ENCODE measurements at regions not wholly inside any gene's neighbourhood (a gene's known extent, or its start where the extent isn't known, plus 50 kb on each side); places are given as distances from the start of the nearest gene placed in this dataset.

GRCh38 chr11:128299132-128299726 lies 288.1 kb downstream of the ETS1 start:
- H3K4me3 Mint-ChIP-seq, result peak overlapping the region; percentile 44
- Histone ChIP-seq H3K4me3 (ENCODE audit: control extremely low read depth in 1 of 5, extremely low read depth in 1 of 5, insufficient read depth in 1 of 5, low read depth in 2 of 5, low read length in 4 of 5) (no peak overlapping the region), H3K9me3 (ENCODE audit: control extremely low read depth in 1 of 3, control insufficient read depth in 2 of 3, insufficient read depth in 1 of 3, low read length in 2 of 3) (no peaks in the 10 kb centered on the region), H3K36me3 (replicated peaks in 1 of 2; ENCODE audit: control extremely low read depth in 1 of 2, control insufficient read depth in 1 of 2, extremely low read depth in 1 of 2, insufficient read depth in 2 of 2, low read length in 1 of 2) (no peaks in the 10 kb centered on the region), H3K27me3 (replicated peaks in 1 of 4; ENCODE audit: control extremely low read depth in 1 of 4, control insufficient read depth in 3 of 4, insufficient read depth in 4 of 4, low read length in 3 of 4) (no peaks in the 10 kb centered on the region), H4K20me1 (ENCODE audit: control insufficient read depth, insufficient read depth, low read length, poor library complexity, severe bottlenecking) (no peaks in the 10 kb centered on the region), H3K4me1 (ENCODE audit: control insufficient read depth in 2 of 2, insufficient read depth in 2 of 2, low read length in 2 of 2) (peaks cover 85% of the 10 kb centered on the region in 2 donors), H3K9ac (ENCODE audit: low read length) (no peak overlapping the region), H2AFZ (ENCODE audit: insufficient read depth, low read depth, low read length, poor library complexity, severe bottlenecking) (peak overlapping the region; percentile 17), H3K27ac (ENCODE audit: low read length in 2 of 2) (peak overlapping the region; percentile 14 to 17), H3K4me2 (replicated peaks; ENCODE audit: low read depth, low read length, poor library complexity, severe bottlenecking) (peak overlapping the region; percentile 19), H3K79me2 (ENCODE audit: control insufficient read depth, insufficient read depth, low read length) (peaks cover 11% of the 10 kb centered on the region)
- no peaks in the 10 kb centered on the region for H3K27me3 Mint-ChIP-seq
- no peaks in the 10 kb centered on the region for H3K9me3 Mint-ChIP-seq (ENCODE audit: insufficient read depth)
- ATAC-seq (ENCODE audit: low read depth) (no peak), DNase-seq (no peak)
- ChIA-PET CTCF (interaction anchor here (1.3 to 5.3 kb wide), 2 partner anchors 9 to 532 kb away, joined by 4 to 32 read pairs; no protein-coding TSS in a partner anchor), POLR2A (interaction anchor here (0.6 to 1.4 kb wide), 2 partner anchors 23 to 36 kb away, joined by 3 read pairs; no protein-coding TSS in a partner anchor)
- intact Hi-C loops (cut with micrococcal nuclease), result no loop called here
- H3K4me1 Mint-ChIP-seq, result peaks cover 86% of the 10 kb centered on the region
- TF ChIP-seq EZH2 (IDR thresholded peaks at IDR 0.05; ENCODE audit: borderline replicate concordance, insufficient read depth, low read depth, low read length, poor library complexity, severe bottlenecking) (no peak), CTCF (IDR thresholded peaks at IDR 0.05) (no peak)
- peak overlapping the region; percentile 83 for H3K27ac Mint-ChIP-seq
- 72% methylated on average over 3 of the region's 6 CpGs for WGBS (ENCODE audit: insufficient coverage)

GRCh38 chr11:128298271-128298670 lies 289.1 kb downstream of the ETS1 start:
- H3K27me3 Mint-ChIP-seq, result no peaks in the 10 kb centered on the region
- Histone ChIP-seq H3K27ac (ENCODE audit: low read length in 2 of 2) (peak overlapping the region; percentile 14 to 17), H3K4me3 (ENCODE audit: control extremely low read depth in 1 of 5, extremely low read depth in 1 of 5, insufficient read depth in 1 of 5, low read depth in 2 of 5, low read length in 4 of 5) (no peak overlapping the region), H3K9ac (ENCODE audit: low read length) (no peak overlapping the region), H3K27me3 (replicated peaks in 1 of 4; ENCODE audit: control extremely low read depth in 1 of 4, control insufficient read depth in 3 of 4, insufficient read depth in 4 of 4, low read length in 3 of 4) (no peaks in the 10 kb centered on the region), H3K4me1 (ENCODE audit: control insufficient read depth in 2 of 2, insufficient read depth in 2 of 2, low read length in 2 of 2) (peaks cover 86 to 89% of the 10 kb centered on the region in 2 donors), H3K36me3 (replicated peaks in 1 of 2; ENCODE audit: control extremely low read depth in 1 of 2, control insufficient read depth in 1 of 2, extremely low read depth in 1 of 2, insufficient read depth in 2 of 2, low read length in 1 of 2) (no peaks in the 10 kb centered on the region), H3K4me2 (replicated peaks; ENCODE audit: low read depth, low read length, poor library complexity, severe bottlenecking) (peak overlapping the region; percentile 19), H3K9me3 (ENCODE audit: control extremely low read depth in 1 of 3, control insufficient read depth in 2 of 3, insufficient read depth in 1 of 3, low read length in 2 of 3) (no peaks in the 10 kb centered on the region), H3K79me2 (ENCODE audit: control insufficient read depth, insufficient read depth, low read length) (peaks cover 15% of the 10 kb centered on the region), H4K20me1 (ENCODE audit: control insufficient read depth, insufficient read depth, low read length, poor library complexity, severe bottlenecking) (no peaks in the 10 kb centered on the region), H2AFZ (ENCODE audit: insufficient read depth, low read depth, low read length, poor library complexity, severe bottlenecking) (peak overlapping the region; percentile 17)
- WGBS (ENCODE audit: insufficient coverage), result no CpG with 5 or more reads among the region's 2 CpGs
- no peak for DNase-seq
- no peak for TF ChIP-seq EZH2 (IDR thresholded peaks at IDR 0.05; ENCODE audit: borderline replicate concordance, insufficient read depth, low read depth, low read length, poor library complexity, severe bottlenecking)
- H3K9me3 Mint-ChIP-seq (ENCODE audit: insufficient read depth), result no peaks in the 10 kb centered on the region
- ChIA-PET CTCF (interaction anchor here (0.7 to 5.3 kb wide), 4 partner anchors 8 to 333 kb away, joined by 3 to 32 read pairs (median 9); no protein-coding TSS in a partner anchor), POLR2A (no interaction called here)
- intact Hi-C loops (cut with micrococcal nuclease), result no loop called here
- no peak for ATAC-seq (ENCODE audit: low read depth)
- H3K4me3 Mint-ChIP-seq, result peak overlapping the region; percentile 24
- peaks cover 86% of the 10 kb centered on the region for H3K4me1 Mint-ChIP-seq
- peak overlapping the region; percentile 70 for H3K27ac Mint-ChIP-seq

All from B cell (primary cell).